Hepatocyte (in vitro differentiated cells): ENCODE measurements at regions not wholly inside any gene's neighbourhood (a gene's known extent, or its start where the extent isn't known, plus 50 kb on each side); places are given as distances from the start of the nearest gene placed in this dataset.

Source experiments
- CTCF ChIP-seq: fragments of 200-600 bp; sonication (generic); IDR thresholded peaks from 2 replicates; pipeline ENCODE4 v1.5.1; 2016; ENCODE audit warnings: antibody characterized with exemption, mild to moderate bottlenecking; ENCODE audit not compliant: poor library complexity
- EZH2 ChIP-seq: fragments of 200-600 bp; sonication (generic); IDR thresholded peaks from 2 replicates; pipeline ENCODE4 v1.6.1; 2016; ENCODE audit warnings: antibody characterized with exemption, mild to moderate bottlenecking, borderline replicate concordance

DNA sequence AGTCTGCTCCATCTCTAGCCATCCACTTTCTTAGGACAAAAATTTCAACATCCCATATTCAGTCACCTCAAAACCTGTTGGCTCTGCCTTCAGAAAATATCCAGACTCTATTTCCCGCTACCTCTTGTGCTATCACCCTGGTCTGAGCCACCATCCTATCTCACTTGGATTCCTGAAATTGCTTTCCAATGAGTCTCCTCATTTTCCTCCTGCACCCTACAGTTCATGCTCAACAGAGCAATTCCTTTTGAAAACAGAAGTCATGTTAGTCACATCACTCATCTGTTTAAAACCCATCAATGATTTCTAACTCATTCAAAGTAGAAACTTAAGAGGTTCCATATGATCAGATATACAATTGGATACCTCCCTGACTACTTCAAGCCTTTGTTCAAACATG is 229.9 kb downstream of the ADGRG6 start:
- TF ChIP-seq EZH2: no peak
- TF ChIP-seq CTCF: no peak
